GM21737 (cell line): ENCODE measurements at regions not wholly inside any gene's neighbourhood (a gene's known extent, or its start where the extent isn't known, plus 50 kb on each side); places are given as distances from the start of the nearest gene placed in this dataset.

Experiments used
- ATAC-seq: cut with Tn5 transposase; IDR thresholded peaks from one replicate; pipeline ENCODE4 v1.9.1; 2021; ENCODE audit warnings: mild to moderate bottlenecking, moderate library complexity; ENCODE audit not compliant: unreplicated experiment

- ATAC-seq: no peak
Observed at GRCh38 chr4:34148322-34148908, 2095.9 kb downstream of the ARAP2 start.

- ATAC-seq: no peak
Observed at GRCh38 chr4:34157547-34157946, 2086.8 kb downstream of the ARAP2 start.

DNA sequence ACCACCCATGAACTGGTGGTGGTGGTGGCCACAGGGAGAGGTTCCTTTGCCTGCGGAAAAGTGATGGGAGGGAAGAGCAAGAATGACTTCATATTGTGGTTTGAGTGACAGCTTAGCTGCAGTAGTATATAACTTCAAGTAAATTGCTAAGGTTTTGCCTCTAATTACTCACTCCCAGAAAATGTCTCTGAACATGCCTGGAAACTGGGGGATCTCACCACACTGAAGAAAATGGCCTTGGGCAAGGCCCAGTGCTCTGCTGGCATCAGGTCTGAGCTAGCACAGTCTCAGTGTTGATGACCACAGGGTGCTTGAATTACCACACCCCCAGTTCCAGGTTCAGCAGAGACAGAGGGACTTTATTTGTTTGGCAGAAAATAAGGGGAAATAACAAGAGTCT is 2085.4 kb downstream of the ARAP2 start:
- no peak for ATAC-seq

DNA sequence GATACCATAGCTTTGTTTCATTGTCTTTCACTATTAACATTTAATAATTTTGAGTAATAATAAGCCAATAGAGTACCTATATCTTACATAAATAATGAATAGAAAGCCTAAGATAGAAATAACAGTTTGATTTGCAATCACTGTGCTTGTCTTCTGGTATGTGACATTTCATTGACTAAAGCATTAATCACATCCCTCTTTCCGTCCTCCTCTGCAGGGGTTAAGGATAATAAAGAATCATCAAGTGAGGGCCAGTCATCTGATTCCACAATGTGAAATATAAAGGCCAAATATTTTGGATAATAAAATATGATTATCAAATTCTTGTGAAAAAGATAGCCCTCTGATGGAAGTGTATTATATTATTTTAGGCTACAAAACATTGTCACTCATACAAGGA is 2073.4 kb downstream of the ARAP2 start:
- no peak for ATAC-seq

GRCh38 chr4:34176609-34177008 is 2067.7 kb downstream of the ARAP2 start:
- no peak for ATAC-seq

GRCh38 chr4:34178476-34178875 is 2065.8 kb downstream of the ARAP2 start:
- ATAC-seq: no peak

- ATAC-seq: no peak
Observed at GRCh38 chr4:34181311-34181841, 2062.9 kb downstream of the ARAP2 start.

DNA sequence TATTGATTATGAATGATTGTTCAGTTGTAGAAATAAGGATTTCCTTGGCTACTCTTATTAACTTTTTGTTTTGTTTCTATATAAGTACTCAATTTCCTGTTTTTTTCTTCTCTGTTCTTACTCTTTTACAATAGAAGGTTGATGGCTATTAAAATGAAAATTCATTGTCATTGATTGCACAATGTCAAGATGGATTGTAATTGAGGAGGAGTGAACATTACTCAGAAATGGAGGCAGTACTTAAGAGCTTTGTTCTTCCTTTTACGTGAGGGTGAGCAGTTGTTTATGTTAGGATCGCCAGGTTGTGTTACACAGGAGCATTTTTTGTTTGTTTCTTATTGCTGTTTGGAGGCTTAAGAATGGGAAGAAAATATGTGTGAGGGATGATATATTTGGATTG is 2062.4 kb downstream of the ARAP2 start:
- ATAC-seq: no peak

DNA sequence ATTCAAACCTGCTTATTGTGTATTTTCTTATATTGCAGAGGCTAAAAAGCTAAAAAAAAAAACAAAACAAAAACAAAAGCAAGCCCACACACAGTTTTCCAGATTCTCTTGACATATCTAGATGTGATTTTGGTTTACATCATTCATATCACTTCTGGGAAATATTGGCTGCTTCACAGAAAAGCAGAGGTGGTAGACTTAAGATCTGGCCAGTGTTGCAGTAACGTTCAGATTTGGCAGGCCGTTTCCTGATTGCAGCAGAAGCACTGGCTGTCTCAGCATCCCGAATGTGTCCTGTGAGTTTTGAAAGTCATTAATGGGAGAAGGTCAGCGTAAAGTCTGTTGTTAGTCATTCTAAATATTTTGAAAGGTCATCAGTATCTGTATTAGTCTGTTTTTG is 2062.0 kb downstream of the ARAP2 start:
- ATAC-seq: no peak

DNA sequence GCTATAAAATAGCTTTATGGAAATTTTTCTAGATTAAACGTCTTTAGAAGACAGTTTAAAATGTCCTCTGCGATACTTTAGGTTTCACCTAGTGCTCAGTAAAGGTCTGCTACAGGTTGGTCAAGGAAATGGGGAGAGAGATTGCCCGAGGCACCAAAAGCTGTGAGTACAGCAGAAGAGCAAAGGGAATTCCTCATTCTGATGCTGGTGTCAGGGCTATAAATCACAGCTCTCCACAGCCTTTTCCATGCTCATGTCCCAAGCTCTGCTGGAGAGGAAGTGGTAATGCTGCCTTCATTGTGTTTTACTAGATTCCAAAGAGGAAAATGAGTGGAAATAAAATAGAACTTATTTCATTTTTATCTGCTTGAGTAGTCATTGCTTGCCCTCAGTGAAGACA is 2060.4 kb downstream of the ARAP2 start:
- no peak for ATAC-seq

DNA sequence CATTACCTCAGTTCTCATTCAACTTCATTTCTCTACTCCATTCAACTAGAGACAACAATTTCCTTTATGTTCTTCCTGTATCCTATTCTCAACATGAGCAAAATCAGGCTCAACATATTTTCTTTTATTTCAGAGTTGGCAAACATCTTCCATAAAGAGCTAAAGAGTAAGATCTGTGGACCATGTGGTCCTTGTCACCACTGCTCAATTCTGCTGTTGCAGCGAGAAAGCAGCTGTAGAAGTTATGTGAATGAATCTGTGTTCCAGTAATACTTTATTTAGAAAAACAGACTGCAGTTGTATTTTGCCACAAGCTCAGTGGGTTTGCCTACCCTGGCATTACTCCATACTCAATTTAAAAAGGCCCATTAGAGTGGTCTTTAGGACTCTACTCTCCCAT is 2057.3 kb downstream of the ARAP2 start:
- ATAC-seq: no peak

DNA sequence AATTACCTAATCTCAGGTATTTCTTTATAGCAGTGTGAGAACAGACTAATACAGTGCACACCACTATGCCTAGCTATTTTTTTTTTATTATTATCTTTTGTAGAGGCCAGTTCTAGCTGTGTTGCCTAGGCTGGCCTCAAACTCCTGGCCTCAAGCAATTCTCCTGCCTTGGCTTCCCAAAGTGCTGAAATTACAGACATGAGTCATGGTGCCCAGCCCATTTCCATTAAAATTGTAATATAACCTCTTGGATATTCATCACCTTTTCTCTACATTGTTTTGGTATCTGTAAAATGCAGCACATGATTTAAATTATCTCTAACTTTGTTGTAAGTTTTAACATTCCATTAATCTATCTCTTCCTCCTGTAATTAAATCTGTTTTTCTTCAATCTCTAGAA is 2052.9 kb downstream of the ARAP2 start:
- ATAC-seq: no peak

DNA sequence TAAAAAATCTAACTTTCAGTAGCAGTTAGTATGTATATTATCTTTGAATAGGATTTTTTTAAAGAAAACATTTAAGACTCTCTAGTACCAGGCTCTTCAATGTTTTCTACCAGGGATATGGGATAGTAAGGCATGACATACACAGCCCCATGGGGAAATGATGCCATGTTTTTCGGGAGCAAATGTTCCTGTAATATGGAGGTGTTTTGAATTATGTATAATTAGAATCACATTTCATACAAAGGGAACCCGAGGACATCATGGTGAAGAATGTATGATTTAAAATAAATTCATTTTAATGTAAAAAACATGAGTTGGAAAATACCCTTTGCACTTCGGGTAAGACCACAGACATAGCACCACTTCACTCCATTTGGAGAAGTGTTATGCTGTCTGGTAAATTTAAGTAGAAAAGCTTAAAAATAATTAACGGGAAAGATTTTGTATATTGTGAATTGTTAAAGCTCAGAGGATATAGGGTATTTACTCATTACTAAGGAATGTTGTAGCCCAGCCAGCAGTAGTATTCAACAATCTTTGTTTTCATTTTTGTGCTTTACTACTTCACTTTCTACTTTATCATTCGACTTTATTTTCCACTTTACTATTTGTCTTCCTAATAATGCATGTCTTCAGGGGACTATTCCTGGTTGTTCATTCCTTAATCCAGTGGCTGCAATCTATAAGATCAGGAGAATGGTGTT is 2050.7 kb downstream of the ARAP2 start:
- ATAC-seq: no peak

DNA sequence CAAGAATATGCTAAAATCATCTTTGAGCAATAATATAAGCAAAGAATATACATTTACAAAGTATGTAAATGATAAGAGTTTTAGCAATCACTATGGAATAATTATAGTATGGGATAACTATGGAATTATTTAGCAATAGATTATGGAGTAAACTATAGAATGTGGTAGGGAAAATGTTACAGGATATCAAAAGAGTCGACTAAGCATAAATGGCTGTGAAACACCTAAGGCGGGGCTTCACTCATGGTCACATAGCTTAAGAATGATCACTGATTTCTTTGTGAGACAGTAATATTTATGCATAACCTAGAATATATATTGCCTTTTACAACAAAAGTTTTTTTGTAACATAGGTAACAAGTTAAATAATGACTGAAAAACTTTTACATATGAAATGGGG is 2049.7 kb downstream of the ARAP2 start:
- no peak for ATAC-seq

DNA sequence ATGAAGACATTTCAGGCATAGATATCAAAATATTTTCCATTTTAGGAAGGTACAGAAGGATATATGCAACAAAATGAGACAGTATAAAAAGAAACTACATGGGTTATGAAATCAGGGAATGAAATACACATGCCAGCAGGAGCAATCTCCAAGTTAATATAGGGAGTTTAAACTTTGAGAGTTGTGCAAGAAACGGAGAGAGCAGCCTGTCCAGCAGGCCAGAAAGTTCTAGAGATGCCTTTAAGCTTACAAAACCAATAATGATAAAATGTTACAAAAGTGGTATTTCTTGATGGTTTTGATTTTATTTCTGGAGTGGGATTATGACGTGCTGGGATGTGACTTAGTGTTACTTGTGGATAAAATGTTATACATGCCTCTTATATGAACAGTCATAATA is 2047.9 kb downstream of the ARAP2 start:
- ATAC-seq: no peak

DNA sequence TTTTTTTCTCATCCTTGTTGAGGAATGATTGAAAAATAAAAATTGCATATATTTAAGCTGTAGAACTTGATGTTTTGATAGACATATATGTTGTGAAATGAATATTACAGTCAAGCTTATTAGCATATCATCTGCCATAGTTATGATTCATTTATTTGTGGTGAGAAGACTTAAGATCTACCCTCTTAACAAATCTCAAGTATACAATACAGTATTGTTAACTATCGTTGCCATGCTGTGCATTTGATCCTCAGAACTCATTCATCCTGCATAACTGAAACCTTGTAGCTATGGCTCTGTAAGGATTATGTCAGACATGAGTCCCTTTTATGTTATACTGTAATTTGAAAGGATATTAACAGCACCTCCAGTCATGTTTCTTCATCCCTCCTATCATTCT is 2045.3 kb downstream of the ARAP2 start:
- no peak for ATAC-seq

DNA sequence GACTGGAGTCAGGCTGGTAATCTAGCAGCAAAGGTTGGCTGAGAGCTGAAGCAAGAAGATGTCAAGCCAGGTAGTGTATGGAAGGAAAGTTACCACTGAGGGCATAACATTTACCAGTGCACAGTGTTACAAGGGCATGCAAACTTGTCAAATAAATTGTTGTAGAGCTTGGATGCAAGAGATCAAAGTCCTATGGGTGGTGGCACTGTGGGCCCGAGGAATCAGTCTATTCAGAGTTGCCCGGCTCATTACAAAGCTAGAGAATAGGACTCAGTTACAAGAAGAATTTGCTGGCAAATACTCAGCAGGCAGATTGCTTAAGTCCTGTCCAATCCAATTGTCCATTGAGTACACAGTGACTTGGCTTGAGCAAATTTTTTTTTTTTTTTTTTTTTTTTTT is 2043.8 kb downstream of the ARAP2 start:
- no peak for ATAC-seq

DNA sequence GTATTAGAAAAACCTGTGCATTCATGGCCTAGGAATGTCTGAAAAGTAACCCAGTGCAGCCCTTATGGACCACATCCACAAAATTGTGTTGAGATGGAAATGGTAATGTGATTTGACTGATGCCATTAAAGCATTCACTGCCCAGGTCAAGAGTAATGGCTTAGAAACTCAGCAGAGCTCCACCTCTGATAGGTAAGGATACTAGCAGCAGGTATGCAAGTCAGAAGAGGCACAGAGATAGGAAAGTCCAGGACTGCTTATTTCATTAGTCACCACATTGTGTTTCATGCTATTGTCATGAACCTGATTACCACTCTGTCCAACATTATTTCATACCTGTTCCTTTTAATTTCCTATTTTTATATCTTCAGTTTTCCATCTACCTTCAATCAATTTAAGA is 2042.2 kb downstream of the ARAP2 start:
- no peak for ATAC-seq

DNA sequence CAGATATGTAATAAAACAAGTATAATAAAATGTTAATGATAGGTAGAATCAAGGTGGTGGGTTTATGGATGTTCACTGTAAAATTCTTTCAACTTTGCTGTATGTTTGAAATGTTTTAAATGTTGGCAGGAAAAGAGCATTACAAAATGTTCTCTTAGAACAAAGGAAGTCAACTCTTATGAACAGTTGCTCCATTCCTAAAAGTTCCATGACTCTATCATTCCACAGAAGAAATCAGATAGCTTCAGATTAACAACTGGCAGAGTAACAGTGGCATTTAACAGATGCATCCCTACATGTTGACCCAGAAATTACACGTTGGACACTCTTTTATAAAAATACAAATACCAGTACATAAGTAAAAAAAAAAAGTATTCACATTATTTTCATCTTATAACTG is 2023.7 kb downstream of the ARAP2 start:
- no peak for ATAC-seq

GRCh38 chr4:34221986-34222385 is 2022.3 kb downstream of the ARAP2 start:
- no peak for ATAC-seq

DNA sequence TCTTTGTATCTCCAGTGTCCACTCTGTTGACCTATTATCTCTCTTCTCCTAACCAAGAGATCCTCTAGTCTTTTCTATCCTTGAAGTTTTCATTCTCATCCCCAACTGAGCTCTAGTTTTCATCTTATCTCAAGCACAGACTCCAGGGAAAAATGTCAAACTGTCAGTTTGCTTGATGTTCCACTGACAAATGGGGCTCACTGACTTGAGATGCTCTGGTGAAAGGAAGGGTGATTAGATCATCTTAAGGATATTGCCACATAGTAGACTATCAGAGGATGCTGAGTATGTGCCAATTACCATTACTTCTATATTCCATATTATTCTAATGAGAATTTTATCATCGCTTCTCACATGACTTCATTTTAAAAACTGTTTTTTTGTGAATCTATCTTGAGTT is 2008.2 kb downstream of the ARAP2 start:
- no peak for ATAC-seq

DNA sequence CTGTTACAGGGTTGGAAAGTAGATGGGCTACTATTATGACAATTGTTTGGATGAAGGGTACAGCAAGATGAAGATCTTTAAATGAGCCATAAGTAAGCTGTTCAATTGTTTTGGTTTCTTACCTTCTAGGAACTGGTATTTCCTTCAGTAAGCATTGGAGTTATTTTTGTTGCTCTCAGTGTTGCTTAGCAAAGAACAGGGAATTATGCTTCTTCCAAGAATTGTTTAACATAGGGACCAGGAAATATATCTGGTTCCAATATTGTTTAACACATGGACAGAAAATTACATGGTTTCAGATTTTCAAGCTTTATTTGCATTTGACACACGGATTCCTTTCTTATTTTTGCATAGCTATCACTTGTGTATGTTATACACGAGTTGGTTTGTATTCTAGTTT is 1999.0 kb downstream of the ARAP2 start:
- ATAC-seq: no peak

DNA sequence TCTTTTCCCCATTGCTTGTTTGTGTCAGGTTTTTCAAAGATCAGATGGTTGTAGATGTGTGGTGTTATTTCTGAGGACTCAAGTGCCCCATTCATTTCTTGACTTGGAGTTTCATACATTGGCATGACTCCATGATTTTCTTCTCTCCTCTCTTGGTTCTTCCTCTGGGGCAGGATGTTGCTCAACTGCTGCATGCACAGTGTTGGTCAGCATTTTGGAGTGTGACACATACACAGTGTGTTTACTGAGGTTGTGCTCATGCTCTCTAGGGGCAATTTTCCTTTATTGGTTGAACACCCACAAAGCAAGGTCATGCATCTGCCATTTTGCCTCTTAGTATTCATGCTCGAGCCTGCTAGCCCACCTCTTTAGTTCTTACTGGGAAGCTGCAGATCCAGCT is 1993.8 kb downstream of the ARAP2 start:
- ATAC-seq: no peak
